HG02678 (cell line): ENCODE measurements at regions not wholly inside any gene's neighbourhood (a gene's known extent, or its start where the extent isn't known, plus 50 kb on each side); places are given as distances from the start of the nearest gene placed in this dataset.

Experiments used
- ATAC-seq: cut with Tn5 transposase; IDR thresholded peaks from one replicate; pipeline ENCODE4 v1.9.1; 2021; ENCODE audit warnings: mild to moderate bottlenecking, moderate library complexity; ENCODE audit not compliant: unreplicated experiment

DNA sequence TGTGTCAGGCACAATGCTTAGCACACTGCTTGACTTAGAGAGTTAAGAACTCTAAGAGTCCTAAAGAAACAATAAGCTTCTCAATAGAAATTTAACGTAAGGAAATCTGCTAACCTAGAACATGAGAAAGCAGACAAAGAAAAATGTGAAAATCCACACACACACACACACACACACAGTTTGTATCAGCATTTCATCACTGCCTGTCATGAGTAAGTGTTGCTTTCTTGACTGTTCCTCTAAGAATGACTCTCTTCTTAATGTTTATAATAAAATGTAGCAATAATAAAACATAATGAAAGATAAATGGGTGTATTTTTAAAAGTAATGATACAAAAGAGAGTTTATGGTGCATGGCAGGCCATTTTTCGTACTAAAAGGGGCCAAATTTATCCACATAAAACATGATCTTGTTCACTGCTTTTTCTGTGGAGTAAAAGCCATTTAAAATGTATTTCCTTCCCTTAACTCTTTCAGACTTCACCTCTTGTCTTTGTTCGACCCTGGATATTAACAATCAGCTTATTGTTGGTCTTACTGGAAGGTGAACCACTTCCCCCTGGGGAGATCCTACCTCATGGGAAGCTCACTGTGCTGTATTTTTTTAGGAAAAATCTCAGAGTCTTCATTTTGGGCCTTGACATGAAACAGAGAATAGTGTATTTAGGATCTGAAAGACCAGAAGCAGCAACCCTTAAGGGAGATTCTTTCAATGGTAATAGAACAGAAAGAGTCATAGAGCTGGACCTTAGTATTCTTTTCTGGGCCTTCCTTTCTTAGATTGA is 107.3 kb upstream of the ANKRD55 start:
- no peak for ATAC-seq

DNA sequence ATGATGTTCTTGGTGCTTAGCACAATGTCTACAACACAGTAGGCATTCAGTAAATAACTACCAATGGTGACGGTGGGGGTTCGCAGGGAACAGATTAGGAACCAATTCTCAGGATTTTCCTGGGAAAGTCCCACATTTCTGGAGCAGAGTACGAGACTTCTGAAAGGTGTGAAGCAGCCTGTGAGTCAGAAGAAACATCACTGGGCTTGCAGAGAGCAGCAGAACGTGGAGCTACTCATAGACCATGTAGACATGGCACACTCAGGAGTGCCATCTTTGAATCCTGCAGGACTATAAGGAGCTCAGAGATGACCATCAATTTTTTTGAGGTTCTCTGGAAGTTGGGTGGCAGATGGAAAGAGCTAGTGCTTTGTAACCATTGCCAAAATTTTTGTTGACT is 106.6 kb upstream of the ANKRD55 start:
- no peak for ATAC-seq

DNA sequence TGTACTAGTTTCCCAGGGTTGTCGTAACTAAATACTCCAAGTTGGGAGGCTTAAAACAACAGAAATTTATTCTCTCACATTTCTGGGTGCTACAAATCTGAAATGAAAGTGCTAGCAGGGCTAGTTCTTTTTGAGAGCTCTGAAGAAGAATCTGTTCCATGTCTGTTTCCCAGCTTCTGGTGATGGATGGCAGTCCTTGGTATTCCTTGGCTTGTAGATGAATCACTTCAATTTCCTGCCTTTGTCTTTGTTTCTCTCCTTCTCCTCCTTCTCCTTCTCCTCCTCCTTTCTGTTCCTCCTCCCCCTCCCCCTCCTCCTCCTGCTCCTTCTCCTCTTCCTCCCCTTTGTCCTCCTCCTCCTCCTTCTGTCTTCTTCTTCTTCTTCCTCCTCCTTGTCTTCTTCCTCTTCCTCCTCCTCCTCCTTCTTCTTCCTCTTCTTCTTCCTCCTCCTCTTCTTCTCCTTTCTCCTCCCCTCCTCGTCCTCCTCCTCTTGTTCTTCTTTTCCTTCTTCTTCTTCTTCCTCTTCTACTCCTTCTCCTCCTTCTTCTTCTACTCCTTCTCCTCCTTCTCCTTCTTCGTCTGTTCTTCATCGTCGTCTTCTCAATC is 104.7 kb upstream of the ANKRD55 start:
- ATAC-seq: no peak

DNA sequence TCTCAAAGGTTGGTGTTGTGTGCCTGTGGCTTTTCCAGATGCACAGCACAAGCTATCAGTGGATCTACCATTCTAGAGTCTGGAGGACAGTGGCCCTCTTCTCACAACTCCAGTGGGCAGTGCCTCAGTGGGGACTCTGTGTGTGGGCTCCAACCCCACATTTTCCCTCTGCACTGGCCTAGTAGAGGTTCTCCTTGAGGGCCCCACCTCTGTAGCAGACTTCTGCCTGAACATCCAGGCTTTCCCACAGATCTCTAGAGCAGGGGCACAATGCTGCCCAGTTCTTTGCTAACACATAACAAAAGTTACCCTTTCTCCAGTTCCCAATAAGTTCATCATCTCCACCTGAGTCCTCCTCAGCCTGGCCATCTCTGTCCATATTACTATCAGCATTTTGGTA is 102.1 kb upstream of the ANKRD55 start:
- no peak for ATAC-seq

DNA sequence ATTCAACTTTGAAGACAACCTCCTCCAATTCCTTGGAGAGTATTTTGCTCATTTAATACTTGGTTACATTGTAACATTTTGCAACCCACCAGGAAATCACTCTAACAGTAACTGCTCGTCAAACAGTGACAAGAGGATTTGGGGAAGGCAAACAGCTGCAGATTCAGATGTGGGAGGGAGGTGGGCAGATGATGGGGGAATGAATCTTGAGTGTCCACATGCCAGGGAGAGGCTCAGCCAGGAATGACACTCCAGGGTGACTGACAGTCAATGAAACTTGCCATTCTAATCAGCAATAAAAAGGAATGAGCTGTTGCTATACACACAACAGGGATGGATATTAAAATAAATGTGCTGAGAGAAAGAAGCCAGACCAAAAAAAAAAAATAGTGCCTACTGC is 97.7 kb upstream of the ANKRD55 start:
- ATAC-seq: no peak

GRCh38 chr5:56330167-56330566 is 97.0 kb upstream of the ANKRD55 start:
- ATAC-seq: no peak

DNA sequence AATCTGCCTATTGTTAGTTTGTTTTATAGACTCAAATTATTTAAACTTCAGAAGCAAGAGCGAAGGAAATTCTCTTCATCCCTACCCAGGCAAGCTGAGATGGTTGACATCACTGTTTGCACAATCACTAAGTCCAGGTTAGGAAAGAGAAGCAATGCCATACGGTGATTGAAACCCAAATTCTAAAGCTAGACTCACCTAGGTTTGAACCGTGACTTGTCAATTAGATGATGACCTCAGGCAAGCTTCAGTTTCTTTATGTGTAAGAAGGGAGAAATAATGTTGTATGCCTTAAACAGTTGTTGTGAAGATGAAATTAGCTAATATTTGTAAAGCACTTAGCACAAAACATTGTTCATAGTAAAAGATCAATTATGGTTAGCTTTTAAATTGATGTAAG is 96.5 kb upstream of the ANKRD55 start:
- peak; percentile 49 for ATAC-seq

DNA sequence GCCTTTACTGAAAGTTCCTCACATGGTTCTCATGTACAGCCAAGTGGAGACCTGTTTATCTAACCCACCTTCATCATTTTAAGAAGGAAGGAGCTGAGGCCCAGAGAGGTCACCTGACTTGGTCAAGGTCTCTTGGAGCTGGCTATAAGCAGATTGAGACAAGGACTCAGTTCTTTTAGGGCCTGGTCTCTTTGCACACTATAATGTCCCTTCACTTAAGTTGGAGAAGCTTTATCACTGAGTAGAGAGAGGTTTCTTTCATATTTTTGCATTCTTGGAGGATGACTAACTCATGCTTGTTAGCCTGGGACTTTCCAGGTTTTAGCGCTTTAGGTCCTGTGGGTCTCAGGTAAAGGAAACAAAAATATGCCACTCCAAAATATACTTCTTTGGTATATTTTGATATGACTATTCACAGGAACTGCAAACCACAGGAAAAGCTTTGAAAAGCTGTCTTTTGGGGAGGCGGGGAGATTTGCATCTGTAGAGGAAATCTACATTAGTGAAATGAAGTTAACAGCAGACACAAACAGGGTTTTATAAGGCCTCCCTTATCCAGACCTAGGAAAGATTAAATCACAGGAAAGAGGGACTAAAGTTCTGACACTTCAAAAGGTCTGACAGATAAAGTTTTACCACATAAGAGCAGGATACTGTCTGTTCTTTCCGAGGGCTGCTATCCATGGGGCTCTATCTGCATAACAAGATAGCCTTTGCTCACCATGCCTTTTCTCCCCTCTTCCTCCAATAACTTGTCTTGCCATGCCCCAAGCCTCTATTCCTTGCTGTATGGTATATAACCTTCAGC is 95.8 kb upstream of the ANKRD55 start:
- peak; percentile 42 for ATAC-seq

GRCh38 chr5:56327809-56328208 is 94.7 kb upstream of the ANKRD55 start:
- ATAC-seq: peak; percentile 77

DNA sequence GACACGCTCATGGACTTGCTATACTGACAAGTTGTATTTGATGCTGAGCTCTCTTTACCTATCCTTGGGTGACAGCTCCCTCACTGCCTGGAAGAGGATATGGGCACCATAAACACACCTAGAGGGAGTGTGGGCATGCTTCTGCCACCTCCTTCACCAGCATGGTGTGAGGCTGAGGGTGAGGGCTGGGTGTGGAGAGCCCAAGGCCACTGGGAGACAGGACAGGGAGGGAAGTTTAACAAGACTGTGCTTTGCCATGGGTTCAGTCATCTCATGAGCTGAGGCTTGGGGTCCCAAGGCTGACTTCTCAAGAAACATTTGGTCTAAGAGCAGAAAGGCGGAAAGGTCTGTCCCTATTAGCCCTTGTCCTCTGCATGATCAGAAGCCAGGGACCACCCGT is 93.6 kb upstream of the ANKRD55 start:
- no peak for ATAC-seq

- no peak for ATAC-seq
These were observed 93.0 kb upstream of the ANKRD55 start for GRCh38 chr5:56326116-56326515.

GRCh38 chr5:56325039-56325438 is 91.9 kb upstream of the ANKRD55 start:
- no peak for ATAC-seq

GRCh38 chr5:56323505-56323904 is 90.4 kb upstream of the ANKRD55 start:
- no peak for ATAC-seq

- ATAC-seq: no peak
These were observed 89.5 kb upstream of the ANKRD55 start for GRCh38 chr5:56322592-56322991.

- ATAC-seq: no peak
These were observed 88.2 kb upstream of the ANKRD55 start for GRCh38 chr5:56321236-56321881.

GRCh38 chr5:56320686-56321085 is 87.6 kb upstream of the ANKRD55 start:
- no peak for ATAC-seq

DNA sequence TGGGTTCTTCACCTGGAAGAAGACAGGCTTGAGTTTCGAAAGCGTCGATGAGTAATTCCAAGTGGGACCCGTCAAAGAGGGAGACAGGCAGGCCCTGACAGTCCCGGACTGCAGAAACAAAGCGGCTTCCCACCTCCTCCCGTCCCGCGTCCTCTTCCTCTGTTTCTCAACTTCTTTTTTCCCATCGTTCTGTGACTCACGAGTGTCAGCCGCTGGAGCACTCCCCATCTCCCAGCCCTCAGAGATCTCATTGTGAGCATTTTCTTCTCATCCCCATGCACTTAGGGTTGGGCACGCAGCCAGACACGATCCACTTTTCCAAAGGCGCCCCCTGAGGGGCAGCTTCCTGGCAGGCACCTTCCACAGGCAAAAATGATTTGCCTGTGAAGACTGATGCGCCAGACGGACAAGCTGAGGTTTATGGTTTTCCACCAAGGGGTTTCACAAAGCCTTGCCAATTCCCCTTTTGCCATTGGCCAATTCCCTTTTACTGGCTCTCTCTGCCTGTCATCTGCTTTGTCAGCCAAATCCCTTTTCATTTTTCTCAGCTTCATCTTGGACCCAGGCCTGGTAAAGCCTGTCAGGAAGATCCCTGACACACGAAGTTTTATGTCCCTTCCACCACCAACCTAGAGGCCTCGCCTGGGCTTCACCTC is 86.5 kb upstream of the ANKRD55 start:
- ATAC-seq: no peak

GRCh38 chr5:56317923-56318561 is 84.9 kb upstream of the ANKRD55 start:
- ATAC-seq: peak; percentile 74

GRCh38 chr5:56316299-56316994 is 83.3 kb upstream of the ANKRD55 start:
- no peak for ATAC-seq

DNA sequence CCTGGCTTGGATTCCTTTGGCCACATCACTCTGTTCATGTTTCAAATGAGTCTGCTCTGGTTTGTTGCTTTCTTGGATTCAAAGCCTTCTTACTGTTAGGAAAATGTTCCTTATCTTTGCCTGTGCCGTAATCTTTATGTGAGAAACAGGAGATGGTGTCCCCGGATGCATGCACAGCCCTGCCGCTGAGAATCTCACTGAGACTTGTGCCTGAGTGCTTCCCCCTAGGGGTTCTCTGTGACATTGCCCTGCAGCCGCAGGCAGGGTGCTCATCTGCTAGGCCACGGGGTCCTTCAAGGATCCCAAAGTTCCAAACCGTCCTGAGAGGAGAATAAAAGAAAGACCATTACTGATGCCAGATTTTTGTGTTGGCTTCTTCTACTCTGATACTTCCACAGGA is 81.4 kb upstream of the ANKRD55 start:
- no peak for ATAC-seq
